IMR-90 (cell line): ENCODE measurements at regions not wholly inside any gene's neighbourhood (a gene's known extent, or its start where the extent isn't known, plus 50 kb on each side); places are given as distances from the start of the nearest gene placed in this dataset.

Experiments
- ATAC-seq: fragments of 200-7000 bp; cut with Tn5 transposase; 2 replicates; pipeline ENCODE4 v1.9.1; 2020; ENCODE audit warnings: low read depth, mild to moderate bottlenecking, moderate library complexity
- BruUV-seq: library from RNA; stranded (reverse); fragments of 400-500 nt; replicated peaks from 2 replicates; lab custom pipeline; 2021; lab: Mats Ljungman, UMichigan
- CTCF ChIA-PET: fragments of 300-600 bp; formaldehyde crosslinking; extraction: SDS; loops from one replicate; lab custom pipeline; 2021; ENCODE audit warnings: antibody characterized with exemption; lab: Yijun Ruan, JAX
- POLR2A ChIA-PET: fragments of 300-600 bp; sonication (Branson Sonifier 250); formaldehyde crosslinking; loops from one replicate; lab custom pipeline; 2022; ENCODE audit warnings: antibody characterized with exemption; ENCODE audit not compliant: unreplicated experiment; lab: Charles Lee
- DNase-seq: peaks from one replicate; pipeline ENCODE4 v3.0.0; 2013
- H2AFZ ChIP-seq: replicated peaks from 2 replicates; pipeline ENCODE3; 2013; ENCODE audit warnings: low read length, mild to moderate bottlenecking; ENCODE audit not compliant: poor library complexity
- H2AK5ac ChIP-seq: 2 replicates; pipeline ENCODE4 v1.6.1; 2013; ENCODE audit warnings: low read depth, low read length, inconsistent platforms
- H2AK9ac ChIP-seq: replicated peaks from 2 replicates; pipeline ENCODE3; 2013; ENCODE audit warnings: mild to moderate bottlenecking, low read depth, low read length, moderate library complexity; ENCODE audit not compliant: poor library complexity
- H2BK120ac ChIP-seq: 2 replicates; pipeline ENCODE4 v1.6.1; 2013; ENCODE audit warnings: low read depth, low read length, inconsistent platforms
- H2BK15ac ChIP-seq: 3 replicates; pipeline ENCODE4 v1.6.1; 2013; ENCODE audit warnings: low read depth, low read length, inconsistent platforms
- H2BK20ac ChIP-seq: 2 replicates; pipeline ENCODE4 v1.6.1; 2013; ENCODE audit warnings: low read depth, mild to moderate bottlenecking, inconsistent platforms, low read length, moderate library complexity
- H2BK5ac ChIP-seq: 2 replicates; pipeline ENCODE4 v1.6.1; 2013; ENCODE audit warnings: mild to moderate bottlenecking, low read depth, low read length, inconsistent platforms; ENCODE audit not compliant: poor library complexity, severe bottlenecking
- H3K14ac ChIP-seq: replicated peaks from 2 replicates; pipeline ENCODE4 v1.6.1; 2013; ENCODE audit warnings: low read depth, low read length, inconsistent platforms
- H3K18ac ChIP-seq: 2 replicates; pipeline ENCODE4 v1.6.1; 2013; ENCODE audit warnings: low read depth, low read length, control low read depth
- H3K23ac ChIP-seq: 2 replicates; pipeline ENCODE4 v1.6.1; 2013; ENCODE audit warnings: low read depth, low read length, inconsistent platforms
- H3K27ac ChIP-seq: 2 replicates; pipeline ENCODE4 v1.5.1; 2013; ENCODE audit warnings: mild to moderate bottlenecking, control low read depth, low read length; ENCODE audit not compliant: insufficient read depth
- H3K27me3 ChIP-seq: 2 replicates; pipeline ENCODE4 v1.6.1; 2013; ENCODE audit warnings: low read length; ENCODE audit not compliant: control insufficient read depth, insufficient read depth
- H3K36me3 ChIP-seq: 2 replicates; pipeline ENCODE4 v1.6.1; 2013; ENCODE audit warnings: low read length, mixed read lengths; ENCODE audit not compliant: control insufficient read depth, insufficient read depth
- H3K4ac ChIP-seq: 2 replicates; pipeline ENCODE4 v1.6.1; 2013; ENCODE audit warnings: low read depth, low read length, inconsistent platforms
- H3K4me1 ChIP-seq: 2 replicates; pipeline ENCODE4 v1.6.1; 2013; ENCODE audit warnings: low read length, mixed read lengths; ENCODE audit not compliant: control insufficient read depth, insufficient read depth
- H3K4me2 ChIP-seq: 2 replicates; pipeline ENCODE4 v1.6.1; 2013; ENCODE audit warnings: low read depth, mild to moderate bottlenecking, control low read depth, low read length, moderate library complexity
- H3K4me3 ChIP-seq: 2 replicates; pipeline ENCODE4 v1.5.1; 2013; ENCODE audit warnings: low read depth, mild to moderate bottlenecking, control low read depth, low read length, moderate library complexity; ENCODE audit not compliant: insufficient read depth
- H3K56ac ChIP-seq: 2 replicates; pipeline ENCODE4 v1.6.1; 2013; ENCODE audit warnings: low read length, inconsistent platforms; ENCODE audit not compliant: insufficient read depth; ENCODE audit errors: extremely low read depth
- H3K79me1 ChIP-seq, 2 experiments: 2 replicates each; pipeline ENCODE4 v1.6.1; 2013; ENCODE audit warnings: low read length in 2 of 2, inconsistent platforms in 1 of 2, low read depth in 1 of 2
- H3K9ac ChIP-seq: 2 replicates; pipeline ENCODE4 v1.6.1; 2013; ENCODE audit warnings: low read depth, low read length, control low read depth
- H3K9me1 ChIP-seq: 2 replicates; pipeline ENCODE4 v1.6.1; 2013; ENCODE audit warnings: low read length, inconsistent platforms; ENCODE audit not compliant: insufficient read depth
- H3K9me3 ChIP-seq: 2 replicates; pipeline ENCODE4 v1.6.1; 2013; ENCODE audit warnings: low read length; ENCODE audit not compliant: control insufficient read depth, insufficient read depth
- H4K20me1 ChIP-seq: 2 replicates; pipeline ENCODE4 v1.6.1; 2013; ENCODE audit warnings: low read length, inconsistent platforms; ENCODE audit not compliant: insufficient read depth
- H4K5ac ChIP-seq: 2 replicates; pipeline ENCODE4 v1.6.1; 2013; ENCODE audit warnings: mild to moderate bottlenecking, low read depth, low read length, control low read depth
- H4K8ac ChIP-seq, 2 experiments: 2 replicates each; pipeline ENCODE4 v1.6.1; 2013; ENCODE audit warnings: low read depth in 2 of 2, low read length in 2 of 2, control low read depth in 1 of 2, inconsistent platforms in 1 of 2
- H4K91ac ChIP-seq: 2 replicates; pipeline ENCODE4 v1.6.1; 2013; ENCODE audit warnings: low read depth, low read length, inconsistent platforms; ENCODE audit not compliant: insufficient read depth
- CHD1 ChIP-seq: IDR thresholded peaks from 2 replicates; pipeline ENCODE4 v1.6.1; 2012; ENCODE audit warnings: low read depth, low read length, improper control_type of control experiment
- FOS ChIP-seq: fragments of 150-350 bp; IDR thresholded peaks from 2 replicates; pipeline ENCODE4 v1.6.1; 2016; ENCODE audit warnings: low read depth, low read length
- MAFK ChIP-seq: IDR thresholded peaks from 2 replicates; pipeline ENCODE4 v1.6.1; 2012; ENCODE audit warnings: low read depth, low read length, improper control_type of control experiment
- MAZ ChIP-seq: IDR thresholded peaks from 2 replicates; pipeline ENCODE4 v1.6.1; 2012; ENCODE audit warnings: low read depth, mild to moderate bottlenecking, low read length, improper control_type of control experiment, moderate library complexity, borderline replicate concordance
- MXI1 ChIP-seq: IDR thresholded peaks from 2 replicates; pipeline ENCODE4 v1.6.1; 2012; ENCODE audit warnings: low read depth, mild to moderate bottlenecking, low read length, moderate library complexity, borderline replicate concordance
- NFE2L2 ChIP-seq: fragments of 150-350 bp; IDR thresholded peaks from 2 replicates; pipeline ENCODE4 v1.6.1; 2016; ENCODE audit warnings: low read depth, mild to moderate bottlenecking, low read length
- POLR2A ChIP-seq: IDR thresholded peaks from 2 replicates; pipeline ENCODE4 v1.6.1; 2012; ENCODE audit warnings: mild to moderate bottlenecking, low read depth, low read length
- RAD21 ChIP-seq: IDR thresholded peaks from 2 replicates; pipeline ENCODE4 v1.6.1; 2012; ENCODE audit warnings: low read length, improper control_type of control experiment
- RCOR1 ChIP-seq: IDR thresholded peaks from 2 replicates; pipeline ENCODE4 v1.6.1; 2012; ENCODE audit warnings: mild to moderate bottlenecking, low read length, improper control_type of control experiment; ENCODE audit not compliant: insufficient replicate concordance
- RFX5 ChIP-seq: IDR thresholded peaks from 2 replicates; pipeline ENCODE4 v1.8.0; 2012; ENCODE audit warnings: low read depth, mild to moderate bottlenecking, low read length, moderate library complexity
- SMC3 ChIP-seq: fragments of 150-350 bp; IDR thresholded peaks from 2 replicates; pipeline ENCODE4 v1.6.1; 2016; ENCODE audit warnings: low read depth, mild to moderate bottlenecking, antibody characterized with exemption, low read length, moderate library complexity
- WGBS, 2 experiments: methylation state at CpG; one replicate each; pipeline versions ENCODE4 v1.1.5 to v1.1.7; 2013; ENCODE audit warnings: missing lambda C conversion rate in 2 of 2; ENCODE audit not compliant: insufficient read length in 1 of 2; ENCODE audit errors: extremely low coverage in 2 of 2; 5-methylcytosine and 5-hydroxymethylcytosine counted together
- dilution Hi-C: fragments of 300-500 bp; cut with HindIII; formaldehyde crosslinking; loops from one replicate; pipeline ENCODE4 v1.14.3; 2018; ENCODE audit warnings: low sequenced_read_pairs; ENCODE audit not compliant: unreplicated experiment
- in situ Hi-C: fragments of 300-500 bp; cut with MboI; formaldehyde crosslinking; loops from 3 replicates; pipeline ENCODE4 v1.14.3; 2019; ENCODE audit warnings: low sequenced_read_pairs, inconsistent platforms, mixed read lengths
- intact Hi-C: fragments of 100-400 bp; cut with micrococcal nuclease; formaldehyde crosslinking; loops from 2 replicates; pipeline ENCODE4 v1.10.0; 2022
- TF ChIP-seq, protein P1 (sequence below): fragments of 150-350 bp; IDR thresholded peaks from 2 replicates; pipeline ENCODE4 v1.6.1; 2017; ENCODE audit warnings: mild to moderate bottlenecking, antibody characterized with exemption, low read length, low read depth
- TF ChIP-seq, protein P2 (sequence below): conservative IDR thresholded peaks from 2 replicates; pipeline ENCODE4 v1.5.1; 2012; ENCODE audit warnings: mild to moderate bottlenecking, low read depth, low read length, improper control_type of control experiment
- TF ChIP-seq, protein P3 (sequence below): fragments of 150-350 bp; IDR thresholded peaks from 2 replicates; pipeline ENCODE4 v1.6.1; 2016; ENCODE audit warnings: low read depth, mild to moderate bottlenecking, low read length, moderate library complexity, borderline replicate concordance

DNA sequence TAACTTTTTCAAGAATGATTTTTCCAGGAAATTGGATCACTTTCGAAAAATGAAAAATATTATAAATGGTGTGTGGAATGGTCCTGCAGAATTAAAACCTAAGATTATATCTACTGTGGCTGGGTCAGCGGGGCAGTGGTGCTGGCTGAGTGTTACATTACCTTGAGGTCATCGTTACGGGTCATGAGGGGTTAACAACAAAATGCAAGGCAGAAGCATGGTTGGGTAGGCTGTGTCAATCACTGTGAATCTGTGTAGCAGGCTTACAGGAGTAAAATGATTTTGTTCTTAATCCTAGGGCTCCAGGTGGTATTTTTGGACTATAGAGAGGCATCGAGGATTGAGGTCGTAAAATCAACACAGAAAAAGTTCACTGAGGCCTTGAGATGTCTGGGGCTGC, 105.2 kb upstream of the AMOT start:
- H2AFZ ChIP-seq: no peak overlapping the region

More for the DNA sequence above, 105.2 kb upstream of the AMOT start:
- Histone ChIP-seq H2BK15ac (no peak overlapping the region), H4K5ac (no peak overlapping the region), H3K9me1 (no peaks in the 10 kb centered on the region), H3K14ac (no peak overlapping the region), H4K20me1 (no peaks in the 10 kb centered on the region), H2AK5ac (no peak overlapping the region), H2AK9ac (no peak overlapping the region), H2BK120ac (no peak overlapping the region), H3K79me1 (no peaks in the 10 kb centered on the region), H2BK20ac (no peak overlapping the region), H2BK5ac (no peak overlapping the region), H3K36me3 (no peaks in the 10 kb centered on the region), H3K4me3 (no peak overlapping the region), H3K56ac (no peak overlapping the region), H3K27ac (no peak overlapping the region), H3K9me3 (no peaks in the 10 kb centered on the region), H3K4me1 (no peaks in the 10 kb centered on the region), H3K4me2 (no peak overlapping the region), H4K91ac (no peak overlapping the region), H4K8ac (no peak overlapping the region), H3K18ac (no peak overlapping the region), H3K27me3 (peaks cover 5% of the 10 kb centered on the region), H3K23ac (no peak overlapping the region), H3K4ac (no peak overlapping the region), H3K9ac (no peak overlapping the region)
- no peak for TF ChIP-seq FOS
- TF ChIP-seq, protein P1, sequence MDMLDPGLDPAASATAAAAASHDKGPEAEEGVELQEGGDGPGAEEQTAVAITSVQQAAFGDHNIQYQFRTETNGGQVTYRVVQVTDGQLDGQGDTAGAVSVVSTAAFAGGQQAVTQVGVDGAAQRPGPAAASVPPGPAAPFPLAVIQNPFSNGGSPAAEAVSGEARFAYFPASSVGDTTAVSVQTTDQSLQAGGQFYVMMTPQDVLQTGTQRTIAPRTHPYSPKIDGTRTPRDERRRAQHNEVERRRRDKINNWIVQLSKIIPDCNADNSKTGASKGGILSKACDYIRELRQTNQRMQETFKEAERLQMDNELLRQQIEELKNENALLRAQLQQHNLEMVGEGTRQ: no peak
- TF ChIP-seq MAFK: no peak
- TF ChIP-seq, protein P2, sequence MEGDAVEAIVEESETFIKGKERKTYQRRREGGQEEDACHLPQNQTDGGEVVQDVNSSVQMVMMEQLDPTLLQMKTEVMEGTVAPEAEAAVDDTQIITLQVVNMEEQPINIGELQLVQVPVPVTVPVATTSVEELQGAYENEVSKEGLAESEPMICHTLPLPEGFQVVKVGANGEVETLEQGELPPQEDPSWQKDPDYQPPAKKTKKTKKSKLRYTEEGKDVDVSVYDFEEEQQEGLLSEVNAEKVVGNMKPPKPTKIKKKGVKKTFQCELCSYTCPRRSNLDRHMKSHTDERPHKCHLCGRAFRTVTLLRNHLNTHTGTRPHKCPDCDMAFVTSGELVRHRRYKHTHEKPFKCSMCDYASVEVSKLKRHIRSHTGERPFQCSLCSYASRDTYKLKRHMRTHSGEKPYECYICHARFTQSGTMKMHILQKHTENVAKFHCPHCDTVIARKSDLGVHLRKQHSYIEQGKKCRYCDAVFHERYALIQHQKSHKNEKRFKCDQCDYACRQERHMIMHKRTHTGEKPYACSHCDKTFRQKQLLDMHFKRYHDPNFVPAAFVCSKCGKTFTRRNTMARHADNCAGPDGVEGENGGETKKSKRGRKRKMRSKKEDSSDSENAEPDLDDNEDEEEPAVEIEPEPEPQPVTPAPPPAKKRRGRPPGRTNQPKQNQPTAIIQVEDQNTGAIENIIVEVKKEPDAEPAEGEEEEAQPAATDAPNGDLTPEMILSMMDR: no peak
- TF ChIP-seq, protein P3, sequence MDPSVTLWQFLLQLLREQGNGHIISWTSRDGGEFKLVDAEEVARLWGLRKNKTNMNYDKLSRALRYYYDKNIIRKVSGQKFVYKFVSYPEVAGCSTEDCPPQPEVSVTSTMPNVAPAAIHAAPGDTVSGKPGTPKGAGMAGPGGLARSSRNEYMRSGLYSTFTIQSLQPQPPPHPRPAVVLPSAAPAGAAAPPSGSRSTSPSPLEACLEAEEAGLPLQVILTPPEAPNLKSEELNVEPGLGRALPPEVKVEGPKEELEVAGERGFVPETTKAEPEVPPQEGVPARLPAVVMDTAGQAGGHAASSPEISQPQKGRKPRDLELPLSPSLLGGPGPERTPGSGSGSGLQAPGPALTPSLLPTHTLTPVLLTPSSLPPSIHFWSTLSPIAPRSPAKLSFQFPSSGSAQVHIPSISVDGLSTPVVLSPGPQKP: no peak
- TF ChIP-seq MAZ: no peak
- no peak for TF ChIP-seq POLR2A
- no peak for TF ChIP-seq NFE2L2
- TF ChIP-seq RAD21: no peak
- TF ChIP-seq RCOR1: no peak
- no peak for TF ChIP-seq RFX5
- no peak for TF ChIP-seq SMC3
- no peak for TF ChIP-seq MXI1
- no peak for TF ChIP-seq CHD1
- ChIA-PET CTCF (interaction anchor here (1.1 kb wide), 1 partner anchor 10 kb away, joined by 3 read pairs; no protein-coding TSS in a partner anchor), POLR2A (no interaction called here)
- DNase-seq (no peak), ATAC-seq (no peak)
- in situ Hi-C loops: no loop called here
- intact Hi-C loops: no loop called here
- dilution Hi-C loops: no loop called here
- BruUV-seq: no TSS peak
- WGBS, 2 experiments: 58% methylated on average over 2 of the region's 6 CpGs; no CpG with 5 or more reads in 1 of the 2 experiments
